Posterior vena cava (tissue), 2 donors: ENCODE measurements at regions not wholly inside any gene's neighbourhood (a gene's known extent, or its start where the extent isn't known, plus 50 kb on each side); places are given as distances from the start of the nearest gene placed in this dataset.
"Not testable (repeated sequence)": the region's sequence is repeated elsewhere in the genome, so short reads cannot be mapped to it uniquely, and the experiment has no call there.

Experiments
- DNase-seq: peaks from one replicate; pipeline ENCODE4 v3.0.0-alpha.2; 2020; ENCODE audit warnings: low spot score
- intact Hi-C, 2 donors: fragments of 100-400 bp; cut with DNase I; formaldehyde crosslinking; loops; one replicate each; pipeline versions ENCODE4 v1.14.1 to v1.14.2; 2022 to 2023
- donor health status: DM: yes; HTN: yes; CAD: no.
- donor health status: DM: yes; HTN: yes; CAD: no.

GRCh38 chr5:82734347-82734746 lies 342.8 kb downstream of the TMEM167A start:
- intact Hi-C loops = no loop called here
- no peak for DNase-seq

- intact Hi-C loops = no loop called here
- DNase-seq = no peak
Observed at GRCh38 chr5:82730913-82731312, 346.3 kb downstream of the TMEM167A start.

- intact Hi-C loops = no loop called here
- no peak for DNase-seq
Observed at GRCh38 chr5:82728926-82729702, 348.1 kb downstream of the TMEM167A start.

- no peak for DNase-seq
- intact Hi-C loops = no loop called here
Observed at GRCh38 chr5:82723168-82723567, 354.0 kb downstream of the TMEM167A start.

GRCh38 chr5:82721087-82721410 lies 356.1 kb downstream of the TMEM167A start:
- intact Hi-C loops = no loop called here
- no peak for DNase-seq

GRCh38 chr5:82720213-82721086 lies 356.7 kb downstream of the TMEM167A start:
- intact Hi-C loops = no loop called here
- no peak for DNase-seq

GRCh38 chr5:82719368-82719767 lies 357.8 kb downstream of the TMEM167A start:
- DNase-seq = no peak
- intact Hi-C loops = no loop called here

GRCh38 chr5:82717738-82718137 lies 359.5 kb downstream of the TMEM167A start:
- no peak for DNase-seq
- intact Hi-C loops = no loop called here

GRCh38 chr5:82714732-82715131 lies 362.5 kb downstream of the TMEM167A start:
- intact Hi-C loops, DNase-seq: not testable (repeated sequence)

- DNase-seq = no peak
- intact Hi-C loops = no loop called here
Observed at GRCh38 chr5:82713811-82714210, 363.4 kb downstream of the TMEM167A start.

- intact Hi-C loops = no loop called here
- no peak for DNase-seq
Observed at GRCh38 chr5:82707741-82708140, 369.5 kb downstream of the TMEM167A start.

- DNase-seq = no peak
- intact Hi-C loops = no loop called here
Observed at GRCh38 chr5:82704381-82704780, 372.8 kb downstream of the TMEM167A start.

GRCh38 chr5:82702046-82702445 lies 375.1 kb downstream of the TMEM167A start:
- intact Hi-C loops = no loop called here
- no peak for DNase-seq

GRCh38 chr5:82699737-82700136 lies 377.5 kb downstream of the TMEM167A start:
- no peak for DNase-seq
- intact Hi-C loops = no loop called here

GRCh38 chr5:82698026-82698425 lies 379.2 kb downstream of the TMEM167A start:
- intact Hi-C loops = no loop called here
- no peak for DNase-seq

GRCh38 chr5:82694711-82695285 lies 382.4 kb downstream of the TMEM167A start:
- no peak for DNase-seq
- intact Hi-C loops = no loop called here

- intact Hi-C loops = no loop called here
- no peak for DNase-seq
Observed at GRCh38 chr5:82692826-82693225, 384.4 kb downstream of the TMEM167A start.

- intact Hi-C loops = no loop called here
- DNase-seq = no peak
Observed at GRCh38 chr5:82684659-82685058, 392.5 kb downstream of the TMEM167A start.

GRCh38 chr5:82684165-82684564 lies 393.0 kb downstream of the TMEM167A start:
- DNase-seq = no peak
- intact Hi-C loops = no loop called here

- intact Hi-C loops = no loop called here
- no peak for DNase-seq
Observed at GRCh38 chr5:82679660-82680059, 397.5 kb downstream of the TMEM167A start.
